HCT116 (cell line): ENCODE measurements at regions not wholly inside any gene's neighbourhood (a gene's known extent, or its start where the extent isn't known, plus 50 kb on each side); places are given as distances from the start of the nearest gene placed in this dataset.

Source experiments
- ATF3 ChIP-seq: IDR thresholded peaks from 2 replicates; pipeline ENCODE4 v1.6.1; 2012
- CEBPB ChIP-seq: IDR thresholded peaks from 2 replicates; pipeline ENCODE4 v1.6.1; 2012; ENCODE audit warnings: low read depth
- CTCF ChIP-seq, 3 experiments: fragments of 200-600 bp in 1 of 3; sonication (generic) in 1 of 3; IDR thresholded peaks in 2 of 3; conservative IDR thresholded peaks in 1 of 3; 2 replicates each; pipeline ENCODE4 v1.5.1; 2012 to 2017; ENCODE audit warnings: low read depth in 2 of 3, low read length in 2 of 3, antibody characterized with exemption in 1 of 3, borderline replicate concordance in 1 of 3, control low read depth in 1 of 3, mild to moderate bottlenecking in 1 of 3, mixed read lengths in 1 of 3, mixed run types in 1 of 3, moderate library complexity in 1 of 3; ENCODE audit not compliant: insufficient read depth in 1 of 3
- EZH2 ChIP-seq: fragments of 200-600 bp; sonication (generic); IDR thresholded peaks from 2 replicates; pipeline ENCODE4 v1.6.1; 2017; ENCODE audit warnings: antibody characterized with exemption, mixed run types
- EZH2phosphoT487 ChIP-seq: fragments of 200-600 bp; IDR thresholded peaks from 2 replicates; pipeline ENCODE4 v1.6.1; 2018; ENCODE audit warnings: antibody characterized with exemption, borderline replicate concordance
- JUND ChIP-seq: IDR thresholded peaks from 2 replicates; pipeline ENCODE4 v1.6.1; 2012
- MAX ChIP-seq: IDR thresholded peaks from 2 replicates; pipeline ENCODE4 v1.6.1; 2012
- POLR2A ChIP-seq: IDR thresholded peaks from 2 replicates; pipeline ENCODE4 v1.7.0; 2011; ENCODE audit warnings: borderline replicate concordance; ENCODE audit not compliant: insufficient read depth, insufficient read length; ENCODE audit errors: extremely low read depth
- POLR2AphosphoS5 ChIP-seq: IDR thresholded peaks from 2 replicates; pipeline ENCODE4 v1.6.1; 2011; ENCODE audit warnings: mild to moderate bottlenecking, low read depth, low read length, moderate library complexity
- RAD21 ChIP-seq: IDR thresholded peaks from 2 replicates; pipeline ENCODE4 v1.6.1; 2012; ENCODE audit warnings: low read depth, mild to moderate bottlenecking
- SIN3A ChIP-seq: IDR thresholded peaks from 2 replicates; pipeline ENCODE4 v1.6.1; 2012; ENCODE audit warnings: low read depth
- SP1 ChIP-seq: IDR thresholded peaks from 2 replicates; pipeline ENCODE4 v1.6.1; 2012; ENCODE audit warnings: low read depth
- YY1 ChIP-seq: IDR thresholded peaks from 2 replicates; pipeline ENCODE4 v1.6.1; 2011; ENCODE audit warnings: low read length, low read depth, moderate library complexity, mild to moderate bottlenecking; ENCODE audit not compliant: insufficient replicate concordance; ENCODE audit errors: extremely low read depth
- ZNF274 ChIP-seq: fragments of 200-500 bp; sonication (Bioruptor generic); IDR thresholded peaks from 2 replicates; pipeline ENCODE4 v1.6.1; 2014; ENCODE audit warnings: mild to moderate bottlenecking, low read depth, low read length, inconsistent platforms

- TF ChIP-seq EZH2 (no peak), POLR2A (no peak), POLR2AphosphoS5 (no peak), CTCF (IDR thresholded peaks at IDR 0.05 in 2 of 3, conservative IDR thresholded peaks at IDR 0.05 in 1 of 3; ENCODE audit: borderline replicate concordance in 1 of 3, insufficient read depth in 1 of 3, low read depth in 2 of 3, low read length in 2 of 3) (no peak), EZH2phosphoT487 (no peak), CEBPB (no peak), YY1 (no peak), ATF3 (no peak), SP1 (no peak), JUND (no peak), RAD21 (no peak), SIN3A (no peak), MAX (no peak), ZNF274 (no peak)
Measured at GRCh38 chr10:131735577-131735976, 165.2 kb upstream of the PPP2R2D start.
